MCF 10A (cell line): ENCODE measurements at regions not wholly inside any gene's neighbourhood (a gene's known extent, or its start where the extent isn't known, plus 50 kb on each side); places are given as distances from the start of the nearest gene placed in this dataset.

Experiments
- BruUV-seq: library from RNA; stranded (reverse); fragments of 400-500 nt; replicated peaks from 2 replicates; lab custom pipeline; 2021; lab: Mats Ljungman, UMichigan
- CTCF ChIA-PET: fragments of 300-600 bp; sonication (Branson Sonifier 250); formaldehyde crosslinking; extraction: SDS; loops from one replicate; lab custom pipeline; 2021; ENCODE audit warnings: antibody characterized with exemption, inconsistent platforms; lab: Yijun Ruan, JAX
- POLR2A ChIA-PET: fragments of 300-600, 350-650 bp; sonication (Branson Sonifier 250); formaldehyde crosslinking; extraction: SDS; loops from one replicate; lab custom pipeline; 2020; ENCODE audit warnings: antibody characterized with exemption, inconsistent platforms; lab: Yijun Ruan, JAX
- DNase-seq: peaks from one replicate; pipeline ENCODE4 v3.0.0-alpha.2; 2018; ENCODE audit not compliant: unreplicated experiment
- H3K27ac Mint-ChIP-seq: one replicate; pipeline ENCODE4 v1.8.0; 2022; ENCODE audit warnings: mild to moderate bottlenecking, low read depth, mixed read lengths; ENCODE audit not compliant: unreplicated experiment
- H3K27me3 Mint-ChIP-seq: one replicate; pipeline ENCODE4 v1.8.0; 2022; ENCODE audit warnings: mixed read lengths; ENCODE audit not compliant: insufficient read depth, unreplicated experiment
- H3K36me3 Mint-ChIP-seq: one replicate; pipeline ENCODE4 v1.8.0; 2022; ENCODE audit warnings: mild to moderate bottlenecking, moderate library complexity, mixed read lengths; ENCODE audit not compliant: insufficient read depth, unreplicated experiment
- H3K4me1 Mint-ChIP-seq: one replicate; pipeline ENCODE4 v1.8.0; 2022; ENCODE audit warnings: mixed read lengths; ENCODE audit not compliant: insufficient read depth, unreplicated experiment
- H3K4me3 Mint-ChIP-seq: one replicate; pipeline ENCODE4 v1.8.0; 2022; ENCODE audit warnings: mild to moderate bottlenecking, moderate library complexity, mixed read lengths; ENCODE audit not compliant: unreplicated experiment
- H3K9me3 Mint-ChIP-seq: one replicate; pipeline ENCODE4 v1.8.0; 2022; ENCODE audit warnings: mixed read lengths; ENCODE audit not compliant: unreplicated experiment
- CTCF ChIP-seq: fragments of 200-600 bp; IDR thresholded peaks from one replicate; pipeline ENCODE4 v1.8.0; 2022; ENCODE audit warnings: antibody characterized with exemption, mild to moderate bottlenecking; ENCODE audit not compliant: unreplicated experiment
- intact Hi-C: fragments of 100-400 bp; cut with micrococcal nuclease; formaldehyde crosslinking; loops from 2 replicates; pipeline ENCODE4 v1.14.1; 2022

GRCh38 chr10:36380538-36380937 lies 738.4 kb upstream of the FZD8 start:
- ChIA-PET POLR2A (no interaction called here), CTCF (interaction anchor here (0.6 kb wide), 1 partner anchor 18 kb away, joined by 3 read pairs; no protein-coding TSS in a partner anchor)
- no peaks in the 10 kb centered on the region for H3K36me3 Mint-ChIP-seq
- no peak overlapping the region for H3K27ac Mint-ChIP-seq
- intact Hi-C loops = no loop called here
- BruUV-seq = no TSS peak
- no peaks in the 10 kb centered on the region for H3K4me1 Mint-ChIP-seq
- H3K4me3 Mint-ChIP-seq = no peak overlapping the region
- H3K27me3 Mint-ChIP-seq = no peaks in the 10 kb centered on the region
- TF ChIP-seq CTCF = no peak
- no peak for DNase-seq
- peaks cover 8% of the 10 kb centered on the region for H3K9me3 Mint-ChIP-seq

GRCh38 chr10:36375107-36375506 lies 733.0 kb upstream of the FZD8 start:
- Mint-ChIP-seq H3K4me1 (no peaks in the 10 kb centered on the region), H3K4me3 (no peak overlapping the region), H3K27ac (no peak overlapping the region), H3K9me3 (peaks cover 8% of the 10 kb centered on the region), H3K27me3 (no peaks in the 10 kb centered on the region), H3K36me3 (no peaks in the 10 kb centered on the region)
- no TSS peak for BruUV-seq
- no peak for TF ChIP-seq CTCF
- DNase-seq = no peak
- POLR2A ChIA-PET = no interaction called here
- CTCF ChIA-PET = no interaction called here
- intact Hi-C loops = no loop called here

- ChIA-PET POLR2A (no interaction called here), CTCF (no interaction called here)
- no peaks in the 10 kb centered on the region for H3K4me1 Mint-ChIP-seq
- intact Hi-C loops = no loop called here
- no peaks in the 10 kb centered on the region for H3K27me3 Mint-ChIP-seq
- no peak for DNase-seq
- BruUV-seq = no TSS peak
- no peak overlapping the region for H3K4me3 Mint-ChIP-seq
- H3K27ac Mint-ChIP-seq = no peak overlapping the region
- H3K36me3 Mint-ChIP-seq = no peaks in the 10 kb centered on the region
- peaks cover 8% of the 10 kb centered on the region for H3K9me3 Mint-ChIP-seq
- no peak for TF ChIP-seq CTCF
Measured at GRCh38 chr10:36373424-36374096, 731.5 kb upstream of the FZD8 start.

- no peak for DNase-seq
- no peak overlapping the region for H3K27ac Mint-ChIP-seq
- no peak overlapping the region for H3K4me3 Mint-ChIP-seq
- CTCF ChIA-PET = interaction anchor here (0.6 kb wide), 1 partner anchor 512 kb away, joined by 4 read pairs; no protein-coding TSS in a partner anchor
- no peak for TF ChIP-seq CTCF
- POLR2A ChIA-PET = interaction anchor here (0.7 kb wide), 1 partner anchor 10 kb away, joined by 3 read pairs; no protein-coding TSS in a partner anchor
- intact Hi-C loops = no loop called here
- peaks cover 6% of the 10 kb centered on the region for H3K4me1 Mint-ChIP-seq
- H3K9me3 Mint-ChIP-seq = no peaks in the 10 kb centered on the region
- no peaks in the 10 kb centered on the region for H3K27me3 Mint-ChIP-seq
- BruUV-seq = no TSS peak
- H3K36me3 Mint-ChIP-seq = no peaks in the 10 kb centered on the region
Measured at GRCh38 chr10:36367362-36367761, 725.3 kb upstream of the FZD8 start.
